CD4-positive, alpha-beta memory T cell (primary cell): ENCODE measurements at regions not wholly inside any gene's neighbourhood (a gene's known extent, or its start where the extent isn't known, plus 50 kb on each side); places are given as distances from the start of the nearest gene placed in this dataset.

Experiments
- CTCF ChIA-PET: fragments of 350-600 bp; sonication (Branson Sonifier 250); formaldehyde crosslinking; loops from one replicate; lab custom pipeline; 2021; ENCODE audit warnings: inconsistent platforms; ENCODE audit not compliant: partially characterized antibody; lab: Charles Lee
- POLR2A ChIA-PET: fragments of 350-600 bp; sonication (Branson Sonifier 250); formaldehyde crosslinking; loops from one replicate; lab custom pipeline; 2021; ENCODE audit not compliant: partially characterized antibody; lab: Charles Lee
- DNase-seq, 5 donors: peaks; one replicate each; pipeline versions ENCODE4 v3.0.0 to v3.0.0-alpha.2; 2020 to 2022; ENCODE audit warnings: mixed read lengths in 1 of 5
- H3K27ac ChIP-seq: one replicate; pipeline ENCODE4 v1.7.0; 2013; ENCODE audit warnings: low read depth, low read length
- H3K27me3 ChIP-seq: 2 replicates; pipeline ENCODE4 v1.7.0; 2013; ENCODE audit warnings: mild to moderate bottlenecking, low read length, moderate library complexity; ENCODE audit not compliant: insufficient read depth
- H3K36me3 ChIP-seq: 2 replicates; pipeline ENCODE4 v1.7.0; 2013; ENCODE audit warnings: mild to moderate bottlenecking, low read length, moderate library complexity; ENCODE audit not compliant: insufficient read depth
- H3K4me1 ChIP-seq: 2 replicates; pipeline ENCODE4 v1.7.0; 2013; ENCODE audit warnings: mild to moderate bottlenecking, low read length, moderate library complexity; ENCODE audit not compliant: insufficient read depth
- H3K4me3 ChIP-seq, 2 donors: one replicate each; pipeline ENCODE4 v1.7.0; 2013; ENCODE audit warnings: low read length in 2 of 2, mild to moderate bottlenecking in 1 of 2
- H3K9me3 ChIP-seq, 2 donors: one replicate each; pipeline ENCODE4 v1.7.0; 2013; ENCODE audit warnings: low read length in 2 of 2, control low read depth in 1 of 2; ENCODE audit not compliant: control insufficient read depth in 1 of 2
- H3K27ac Mint-ChIP-seq, 7 donors: one replicate each; pipeline ENCODE4 v1.8.0; 2020 to 2021; ENCODE audit warnings: mixed read lengths in 7 of 7, mild to moderate bottlenecking in 6 of 7, inconsistent platforms in 3 of 7, moderate library complexity in 3 of 7
- H3K27me3 Mint-ChIP-seq, 2 donors: one replicate each; pipeline ENCODE4 v1.8.0; 2020 to 2021; ENCODE audit warnings: mixed read lengths in 2 of 2
- H3K36me3 Mint-ChIP-seq, 2 donors: one replicate each; pipeline ENCODE4 v1.8.0; 2020 to 2021; ENCODE audit warnings: mixed read lengths in 2 of 2, inconsistent platforms in 1 of 2, mild to moderate bottlenecking in 1 of 2
- H3K4me1 Mint-ChIP-seq, 4 donors: one replicate each; pipeline ENCODE4 v1.8.0; 2020 to 2021; ENCODE audit warnings: mixed read lengths in 4 of 4, mild to moderate bottlenecking in 1 of 4
- H3K4me3 Mint-ChIP-seq, 8 donors: one replicate each; pipeline ENCODE4 v1.8.0; 2020 to 2021; ENCODE audit warnings: mixed read lengths in 8 of 8, mild to moderate bottlenecking in 7 of 8, moderate library complexity in 6 of 8, inconsistent platforms in 3 of 8
- H3K9me3 Mint-ChIP-seq, 8 donors: one replicate each; pipeline ENCODE4 v1.8.0; 2020 to 2021; ENCODE audit warnings: mixed read lengths in 8 of 8, mild to moderate bottlenecking in 5 of 8, inconsistent platforms in 3 of 8, moderate library complexity in 1 of 8
- intact Hi-C: fragments of 100-400 bp; cut with micrococcal nuclease; formaldehyde crosslinking; loops from one replicate; pipeline ENCODE4 v1.15.1; 2023

DNA sequence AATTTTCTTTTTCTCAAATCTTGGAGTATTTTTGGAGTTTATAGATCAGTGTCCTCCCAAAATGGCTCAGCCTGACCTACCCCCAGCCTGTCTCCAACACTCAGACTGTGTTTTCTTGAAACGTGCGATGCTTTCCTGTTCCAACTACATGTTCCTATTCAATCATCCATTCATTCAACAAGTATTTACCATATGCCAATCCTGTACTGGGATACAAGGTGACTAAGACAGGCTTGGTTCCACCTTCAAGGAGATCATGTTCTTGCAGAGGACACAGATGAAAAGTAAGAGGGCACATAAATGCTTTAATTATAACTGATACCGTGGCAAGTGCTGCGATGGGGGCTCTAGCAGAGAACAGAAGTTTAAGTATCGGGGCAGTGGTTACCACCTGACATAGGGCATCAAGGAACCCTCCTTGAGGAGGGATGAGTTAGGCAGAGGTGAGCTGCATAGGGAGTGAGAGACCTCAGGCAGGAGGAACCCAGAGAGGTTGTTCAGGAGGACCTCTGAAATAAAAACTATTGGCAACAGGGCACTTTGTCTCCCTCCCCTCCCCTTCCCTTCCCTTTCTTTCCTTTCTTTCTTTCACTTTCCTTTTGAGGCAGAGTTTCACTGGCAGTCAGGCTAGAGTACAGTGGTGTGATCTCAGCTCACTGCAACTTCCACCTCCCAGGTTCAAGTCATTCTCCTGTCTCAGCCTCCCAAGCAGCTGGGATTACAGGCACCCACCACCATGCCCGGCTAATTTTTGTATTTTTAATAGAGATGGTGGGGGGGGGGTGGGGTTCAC, 469.0 kb downstream of the EPHA4 start:
- intact Hi-C loops = no loop called here
- ChIA-PET POLR2A (no interaction called here), CTCF (interaction anchor here (0.9 kb wide), 1 partner anchor 11 kb away, joined by 3 read pairs; no protein-coding TSS in a partner anchor)
- no peaks in the 10 kb centered on the region for H3K36me3 Mint-ChIP-seq
- Histone ChIP-seq H3K27me3 (no peaks in the 10 kb centered on the region), H3K27ac (no peak overlapping the region), H3K4me3 (no peak overlapping the region), H3K36me3 (no peaks in the 10 kb centered on the region), H3K9me3 (no peaks in the 10 kb centered on the region), H3K4me1 (no peaks in the 10 kb centered on the region)
- H3K9me3 Mint-ChIP-seq = peaks cover 0 to 8% (median 0%) of the 10 kb centered on the region in 8 donors
- no peak for DNase-seq
- peaks cover 4 to 6% of the 10 kb centered on the region in 2 donors for H3K27me3 Mint-ChIP-seq
- H3K4me3 Mint-ChIP-seq = no peak overlapping the region
- H3K4me1 Mint-ChIP-seq = peaks cover 0 to 3% (median 1%) of the 10 kb centered on the region in 4 donors
- H3K27ac Mint-ChIP-seq = peak overlapping the region in 1 of 7 donors; percentile 1

DNA sequence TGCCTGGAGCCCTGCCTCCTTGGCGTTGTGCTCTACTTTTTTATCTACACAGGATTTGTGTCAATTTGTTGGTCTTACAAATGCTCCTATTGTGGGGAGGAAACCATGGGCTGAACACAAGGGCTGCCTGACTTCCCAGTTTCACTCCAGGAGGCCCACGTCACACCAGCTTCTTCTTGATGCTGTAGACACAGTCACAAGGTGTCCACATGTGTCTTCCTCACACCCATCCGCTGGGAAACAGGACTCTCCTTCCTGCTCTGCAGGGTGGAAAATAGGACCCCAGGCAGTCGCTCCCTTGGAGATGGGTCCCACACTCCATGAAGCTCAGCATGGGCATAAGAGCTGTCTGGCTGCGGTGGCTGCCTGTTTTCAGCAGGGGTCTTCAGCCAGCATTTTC, 468.2 kb downstream of the EPHA4 start:
- intact Hi-C loops = no loop called here
- POLR2A ChIA-PET = no interaction called here
- Histone ChIP-seq H3K9me3 (no peaks in the 10 kb centered on the region), H3K4me1 (no peaks in the 10 kb centered on the region), H3K36me3 (no peaks in the 10 kb centered on the region), H3K4me3 (no peak overlapping the region), H3K27me3 (no peaks in the 10 kb centered on the region), H3K27ac (no peak overlapping the region)
- no peak overlapping the region for H3K27ac Mint-ChIP-seq
- peaks cover 0 to 8% (median 0%) of the 10 kb centered on the region in 8 donors for H3K9me3 Mint-ChIP-seq
- CTCF ChIA-PET = no interaction called here
- H3K36me3 Mint-ChIP-seq = no peaks in the 10 kb centered on the region
- peaks cover 0 to 3% (median 1%) of the 10 kb centered on the region in 4 donors for H3K4me1 Mint-ChIP-seq
- peaks cover 7% of the 10 kb centered on the region in 2 donors for H3K27me3 Mint-ChIP-seq
- no peak overlapping the region for H3K4me3 Mint-ChIP-seq
- no peak for DNase-seq

DNA sequence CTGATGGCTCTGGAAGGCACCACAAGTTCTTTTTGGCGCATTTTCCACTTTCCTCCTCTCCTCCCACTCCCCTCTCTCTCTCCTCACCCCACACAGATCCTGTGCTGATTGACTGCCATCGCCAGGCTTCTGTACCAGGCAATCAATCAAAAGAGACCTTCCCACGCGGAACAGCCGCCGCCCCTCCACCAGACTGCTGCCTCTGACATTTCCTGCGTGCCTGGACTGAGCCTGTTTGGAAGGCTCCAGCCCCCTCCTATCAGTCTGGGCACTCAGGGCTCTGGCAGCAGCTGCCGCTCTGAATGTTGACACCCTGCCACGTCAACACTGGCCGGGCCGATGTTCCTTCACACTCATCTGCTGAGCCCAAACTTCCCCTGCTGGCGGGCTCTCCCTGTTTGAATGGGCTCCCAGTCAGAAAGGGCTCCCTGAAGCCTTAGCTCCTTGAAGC, 467.7 kb downstream of the EPHA4 start:
- Mint-ChIP-seq H3K9me3 (peaks cover 0 to 8% (median 0%) of the 10 kb centered on the region in 8 donors), H3K4me3 (peak overlapping the region in 2 of 8 donors; percentile 9 to 48), H3K27ac (peak overlapping the region in 1 of 7 donors; percentile 37), H3K4me1 (peaks cover 0 to 3% (median 1%) of the 10 kb centered on the region in 4 donors), H3K36me3 (no peaks in the 10 kb centered on the region), H3K27me3 (peaks cover 7% of the 10 kb centered on the region in 2 donors)
- intact Hi-C loops = no loop called here
- H3K4me3 ChIP-seq = no peak overlapping the region
- POLR2A ChIA-PET = no interaction called here
- no peaks in the 10 kb centered on the region for H3K27me3 ChIP-seq
- CTCF ChIA-PET = no interaction called here
- H3K9me3 ChIP-seq = no peaks in the 10 kb centered on the region
- H3K27ac ChIP-seq = no peak overlapping the region
- no peak for DNase-seq
- no peaks in the 10 kb centered on the region for H3K36me3 ChIP-seq
- H3K4me1 ChIP-seq = no peaks in the 10 kb centered on the region

DNA sequence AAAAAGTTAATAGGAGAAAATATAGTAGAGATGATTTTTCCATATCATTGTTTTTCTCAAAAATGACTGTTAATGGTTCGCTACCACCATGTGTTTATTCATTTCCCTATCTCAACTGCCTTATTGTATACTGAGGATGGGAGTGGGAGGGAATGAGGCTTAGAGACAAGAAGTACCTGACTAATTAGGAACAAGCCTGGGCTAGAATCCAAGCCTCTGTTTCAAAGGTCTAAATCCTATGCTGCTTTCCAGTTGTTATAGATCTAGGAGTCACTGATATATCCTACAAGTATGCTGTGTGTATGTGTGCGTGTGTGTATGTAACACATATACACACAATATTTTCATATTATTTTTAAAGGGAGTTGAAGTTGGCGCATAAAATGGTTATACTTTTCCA, 465.9 kb downstream of the EPHA4 start:
- Mint-ChIP-seq H3K4me1 (peaks cover 0 to 3% (median 1%) of the 10 kb centered on the region in 4 donors), H3K4me3 (no peak overlapping the region), H3K36me3 (no peaks in the 10 kb centered on the region), H3K27me3 (peaks cover 7% of the 10 kb centered on the region in 2 donors), H3K27ac (no peak overlapping the region), H3K9me3 (peaks cover 0 to 8% (median 0%) of the 10 kb centered on the region in 8 donors)
- Histone ChIP-seq H3K27ac (no peak overlapping the region), H3K27me3 (no peaks in the 10 kb centered on the region), H3K4me1 (no peaks in the 10 kb centered on the region), H3K4me3 (no peak overlapping the region), H3K9me3 (no peaks in the 10 kb centered on the region), H3K36me3 (no peaks in the 10 kb centered on the region)
- ChIA-PET CTCF (no interaction called here), POLR2A (no interaction called here)
- intact Hi-C loops = no loop called here
- no peak for DNase-seq

DNA sequence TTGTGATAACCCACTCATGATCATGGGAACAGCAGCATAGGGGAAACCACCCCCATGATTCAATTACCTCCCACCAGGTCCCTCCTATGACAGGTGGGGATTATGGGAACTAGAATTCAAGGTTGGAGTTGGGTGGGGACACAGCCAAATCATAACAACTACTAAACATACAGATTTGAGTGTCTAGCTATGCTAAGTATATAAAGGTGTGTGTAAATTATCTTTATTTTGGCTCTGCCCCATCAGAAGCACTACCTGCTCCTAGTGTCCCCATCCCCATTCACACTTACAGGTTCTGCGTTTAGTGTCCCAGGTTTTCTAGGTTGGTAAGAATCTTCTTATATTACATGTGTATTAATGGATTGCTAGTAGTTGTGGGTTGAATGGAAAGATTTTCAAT, 464.7 kb downstream of the EPHA4 start:
- H3K27me3 Mint-ChIP-seq = peaks cover 7% of the 10 kb centered on the region in 2 donors
- POLR2A ChIA-PET = no interaction called here
- no peak overlapping the region for H3K4me3 Mint-ChIP-seq
- no peaks in the 10 kb centered on the region for H3K4me1 ChIP-seq
- H3K36me3 ChIP-seq = no peaks in the 10 kb centered on the region
- intact Hi-C loops = no loop called here
- CTCF ChIA-PET = interaction anchor here (0.6 kb wide), 1 partner anchor 76 kb away, joined by 4 read pairs; no protein-coding TSS in a partner anchor
- no peak overlapping the region for H3K27ac ChIP-seq
- peaks cover 0 to 8% (median 0%) of the 10 kb centered on the region in 8 donors for H3K9me3 Mint-ChIP-seq
- H3K27ac Mint-ChIP-seq = no peak overlapping the region
- H3K36me3 Mint-ChIP-seq = no peaks in the 10 kb centered on the region
- no peak overlapping the region for H3K4me3 ChIP-seq
- peaks cover 0 to 3% (median 1%) of the 10 kb centered on the region in 4 donors for H3K4me1 Mint-ChIP-seq
- no peak for DNase-seq
- no peaks in the 10 kb centered on the region for H3K9me3 ChIP-seq
- H3K27me3 ChIP-seq = no peaks in the 10 kb centered on the region

DNA sequence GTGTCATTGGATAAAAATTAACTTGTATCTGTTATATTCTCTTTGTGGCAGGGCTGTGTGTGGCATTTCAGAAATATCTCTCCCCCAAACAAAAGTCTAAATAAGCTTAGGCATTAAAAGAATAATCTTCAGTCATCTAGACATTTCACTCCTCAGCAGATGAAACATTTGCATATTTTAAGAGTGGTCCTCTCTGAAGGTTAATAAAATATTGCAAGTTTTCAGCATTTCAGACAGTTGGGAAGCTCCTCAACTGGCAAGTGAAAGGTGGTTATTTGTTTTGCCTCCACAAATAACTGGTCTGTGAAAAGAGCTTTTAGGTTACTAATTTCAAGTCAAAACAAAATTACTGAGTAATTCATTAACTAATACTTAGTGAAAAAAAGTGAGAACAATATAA, 462.6 kb downstream of the EPHA4 start:
- Histone ChIP-seq H3K27ac (no peak overlapping the region), H3K9me3 (no peaks in the 10 kb centered on the region), H3K27me3 (no peaks in the 10 kb centered on the region), H3K4me3 (no peak overlapping the region), H3K36me3 (no peaks in the 10 kb centered on the region), H3K4me1 (no peaks in the 10 kb centered on the region)
- no peak for DNase-seq
- Mint-ChIP-seq H3K4me3 (no peak overlapping the region), H3K27me3 (peaks cover 7% of the 10 kb centered on the region in 2 donors), H3K4me1 (no peaks in the 10 kb centered on the region), H3K9me3 (peaks cover 0 to 8% (median 0%) of the 10 kb centered on the region in 8 donors), H3K36me3 (no peaks in the 10 kb centered on the region), H3K27ac (no peak overlapping the region)
- ChIA-PET CTCF (no interaction called here), POLR2A (no interaction called here)
- intact Hi-C loops = no loop called here

DNA sequence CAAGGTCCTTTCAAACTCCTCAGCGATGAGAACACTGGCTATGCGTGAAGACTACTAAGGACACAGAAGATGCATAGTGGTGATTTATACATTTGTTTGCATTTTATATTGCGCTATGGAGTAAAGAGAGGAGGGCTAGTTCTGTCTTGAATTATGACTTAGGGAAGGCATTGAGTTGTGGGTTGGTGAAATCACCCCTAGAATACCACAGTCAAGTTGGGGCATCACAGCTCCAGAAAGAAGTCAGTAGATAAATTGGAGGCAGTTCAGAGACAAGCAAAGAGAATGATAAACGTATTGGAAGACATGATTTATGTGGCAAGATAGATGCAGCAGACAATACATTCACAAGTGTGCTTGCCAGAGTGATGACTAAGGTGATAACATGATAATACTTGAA, 460.4 kb downstream of the EPHA4 start:
- peaks cover 2 to 7% of the 10 kb centered on the region in 2 donors for H3K27me3 Mint-ChIP-seq
- H3K4me3 Mint-ChIP-seq = no peak overlapping the region
- intact Hi-C loops = no loop called here
- Histone ChIP-seq H3K27ac (no peak overlapping the region), H3K4me3 (no peak overlapping the region), H3K27me3 (no peaks in the 10 kb centered on the region), H3K9me3 (no peaks in the 10 kb centered on the region), H3K36me3 (no peaks in the 10 kb centered on the region), H3K4me1 (no peaks in the 10 kb centered on the region)
- POLR2A ChIA-PET = no interaction called here
- CTCF ChIA-PET = no interaction called here
- no peaks in the 10 kb centered on the region for H3K4me1 Mint-ChIP-seq
- H3K27ac Mint-ChIP-seq = no peak overlapping the region
- H3K36me3 Mint-ChIP-seq = no peaks in the 10 kb centered on the region
- no peaks in the 10 kb centered on the region for H3K9me3 Mint-ChIP-seq
- DNase-seq = no peak
